ENCODE measurements at regions not wholly inside any gene's neighbourhood (a gene's known extent, or its start where the extent isn't known, plus 50 kb on each side); places are given as distances from the start of the nearest gene placed in this dataset.

DNA sequence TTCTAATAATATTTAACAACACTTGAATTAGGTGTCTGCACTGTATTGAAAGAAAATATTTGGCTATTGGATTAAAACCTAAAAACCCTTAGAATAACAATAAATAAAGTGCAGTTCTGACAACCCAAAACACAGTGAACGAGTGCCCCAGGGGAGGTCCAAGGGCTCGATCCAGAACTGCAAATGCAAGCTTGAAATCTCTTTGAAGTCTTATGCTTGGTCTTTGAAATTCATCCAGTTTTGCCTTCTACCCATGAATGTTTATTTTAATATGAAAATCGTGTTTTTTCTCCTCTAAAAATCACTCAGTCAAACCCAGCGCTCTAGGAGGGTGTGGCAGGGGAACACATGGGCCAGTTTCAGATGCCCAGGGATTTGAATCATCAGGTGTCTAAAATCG is 119.5 kb downstream of the MTPAP start:
- CTCF ChIA-PET, result interaction anchor here (0.7 to 1.6 kb wide), 5 partner anchors 10 to 779 kb away, joined by 3 read pairs; no protein-coding TSS in a partner anchor
- Histone ChIP-seq H3K4me3 (no peak overlapping the region), H3K4me2 (no peak overlapping the region), H3K4me1 (no peaks in the 10 kb centered on the region), H3K9me3 (no peaks in the 10 kb centered on the region), H3K27ac (peak overlapping the region in 1 of 2 experiments; percentile 41; a peak in 1 of 6 replicates)
- FAIRE-seq, result no peak
- 50% methylated on average over 5 of the region's 5 CpGs for WGBS (ENCODE audit: missing lambda C conversion rate)
- no peak for ATAC-seq
- TF ChIP-seq KDM1A (IDR thresholded peaks at IDR 0.05; ENCODE audit: low read depth) (no peak), RARB (CRISPR knock-in tag; IDR thresholded peaks at IDR 0.05) (no peak), CHD2 (IDR thresholded peaks at IDR 0.05; ENCODE audit: low read length, partially characterized antibody) (no peak)
- no peak for DNase-seq (ENCODE audit: low read depth in 1 of 2, low spot score in 1 of 2)
- POLR2A ChIA-PET, result no interaction called here

GRCh38 chr10:30228417-30229036 is 120.6 kb downstream of the MTPAP start:
- no peak for ATAC-seq
- H3K27ac ChIP-seq, result no peak overlapping the region
- FAIRE-seq, result no peak
- DNase-seq (ENCODE audit: low read depth in 1 of 2, low spot score in 1 of 2), result no peak
- POLR2A ChIA-PET, result no interaction called here
- 80% methylated on average over 5 of the region's 5 CpGs for WGBS (ENCODE audit: missing lambda C conversion rate)
- no peak for TF ChIP-seq RAD21 (conservative IDR thresholded peaks at IDR 0.05 in 1 of 2, IDR thresholded peaks at IDR 0.05 in 1 of 2)
- TF ChIP-seq BHLHE40 (IDR thresholded peaks at IDR 0.05; ENCODE audit: low read depth, low read length), result no peak
- no peak overlapping the region for H3K4me3 ChIP-seq
- H3K4me2 ChIP-seq, result no peak overlapping the region
- CTCF ChIA-PET, result interaction anchor here (0.9 to 1.6 kb wide), 5 partner anchors 10 to 42 kb away, joined by 3 to 4 read pairs (median 3); no protein-coding TSS in a partner anchor
- H3K4me1 ChIP-seq, result no peaks in the 10 kb centered on the region
- no peaks in the 10 kb centered on the region for H3K9me3 ChIP-seq

- WGBS (ENCODE audit: missing lambda C conversion rate), result 74% methylated on average over 6 of the region's 6 CpGs
- ChIA-PET POLR2A (no interaction called here), CTCF (interaction anchor here (0.7 to 1.5 kb wide), 3 partner anchors 11 to 239 kb away, joined by 3 read pairs; no protein-coding TSS in a partner anchor)
- ATAC-seq, result no peak
- no peak overlapping the region for H3K27ac ChIP-seq
- no peaks in the 10 kb centered on the region for H3K9me3 ChIP-seq
- no peaks in the 10 kb centered on the region for H3K4me1 ChIP-seq
- no peak overlapping the region for H3K4me3 ChIP-seq
- no peak overlapping the region for H3K4me2 ChIP-seq
- no peak for DNase-seq (ENCODE audit: low read depth in 1 of 2, low spot score in 1 of 2)
- TF ChIP-seq HOXB13 (CRISPR knock-in tag; IDR thresholded peaks at IDR 0.05; ENCODE audit: low read depth) (no peak), MAFK (IDR thresholded peaks at IDR 0.05; ENCODE audit: partially characterized antibody) (peak; percentile 67)
- no peak for FAIRE-seq
Measured at GRCh38 chr10:30227481-30227880, 121.6 kb downstream of the MTPAP start.

- POLR2A ChIA-PET, result no interaction called here
- FAIRE-seq (no peak), DNase-seq (ENCODE audit: low read depth in 1 of 2, low spot score in 1 of 2) (no peak), ATAC-seq (peak in 1 of 2 experiments; percentile 33; a peak in 1 of 6 replicates)
- H3K4me3 ChIP-seq, result no peak overlapping the region
- no peaks in the 10 kb centered on the region for H3K9me3 ChIP-seq
- no peak overlapping the region for H3K27ac ChIP-seq
- peak overlapping the region; percentile 63; the same call in 2 of the 3 replicates for H3K4me2 ChIP-seq
- WGBS (ENCODE audit: missing lambda C conversion rate), result 38% methylated on average over 17 of the region's 17 CpGs
- no peaks in the 10 kb centered on the region for H3K4me1 ChIP-seq
- CTCF ChIA-PET, result interaction anchor here (1.2 kb wide), 1 partner anchor 221 kb away, joined by 3 read pairs; no protein-coding TSS in a partner anchor
- no peak for TF ChIP-seq TFCP2L1 (CRISPR knock-in tag; IDR thresholded peaks at IDR 0.05)
- no peak for TF ChIP-seq RNF2 (IDR thresholded peaks at IDR 0.05; ENCODE audit: borderline replicate concordance, low read depth)
- no peak for TF ChIP-seq CHD4 (IDR thresholded peaks at IDR 0.05; ENCODE audit: borderline replicate concordance)
- TF ChIP-seq KDM1A (IDR thresholded peaks at IDR 0.05; ENCODE audit: low read depth), result no peak
- TF ChIP-seq REST (IDR thresholded peaks at IDR 0.05), result no peak
- no peak for TF ChIP-seq CEBPB (IDR thresholded peaks at IDR 0.05)
- no peak for TF ChIP-seq RCOR1 (IDR thresholded peaks at IDR 0.05; ENCODE audit: low read depth, low read length)
- TF ChIP-seq HOXA7 (CRISPR knock-in tag; IDR thresholded peaks at IDR 0.05), result no peak
- no peak for TF ChIP-seq ZSCAN20 (CRISPR knock-in tag; IDR thresholded peaks at IDR 0.05)
- TF ChIP-seq ELK1 (IDR thresholded peaks at IDR 0.05; ENCODE audit: low read depth, low read length), result no peak
- no peak for TF ChIP-seq MAFK (IDR thresholded peaks at IDR 0.05; ENCODE audit: partially characterized antibody)
Measured at GRCh38 chr10:30219971-30220751, 128.9 kb downstream of the MTPAP start.
